ENCODE measurements at regions not wholly inside any gene's neighbourhood (a gene's known extent, or its start where the extent isn't known, plus 50 kb on each side); places are given as distances from the start of the nearest gene placed in this dataset.

DNA sequence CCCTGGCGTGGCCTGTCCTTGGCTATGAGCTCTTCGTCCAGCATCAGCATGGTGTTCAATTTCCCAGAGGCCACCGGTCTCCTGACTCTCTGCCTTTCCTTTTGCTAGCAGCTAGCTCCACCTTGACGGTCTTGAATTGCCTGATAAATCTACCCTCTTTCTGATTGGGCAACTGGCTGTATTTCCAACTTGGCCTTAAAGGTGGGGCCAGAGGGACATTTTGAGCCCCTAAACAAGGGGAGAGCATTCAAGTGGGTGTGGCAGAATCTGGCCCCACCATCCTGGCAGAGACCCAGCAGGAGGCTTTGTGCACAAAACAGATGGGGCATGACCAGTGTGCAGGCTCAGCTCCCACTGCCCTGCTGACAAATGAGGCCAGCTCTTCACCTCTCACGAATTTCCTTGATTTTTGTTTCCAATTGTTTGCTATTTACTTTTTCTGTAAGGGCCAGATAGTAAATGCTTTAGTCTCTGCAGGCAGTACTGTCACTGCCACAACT, 148.9 kb upstream of the VSTM2B start:
- no peak overlapping the region for H3K4me3 ChIP-seq
- intact Hi-C loops (cut with DNase I), result no loop called here
- no peak for ATAC-seq
- H3K27me3 ChIP-seq, result peaks cover 6% of the 10 kb centered on the region
- no peak overlapping the region for H3K27ac ChIP-seq
- no peaks in the 10 kb centered on the region for H3K9me3 ChIP-seq
- H3K4me1 ChIP-seq, result no peaks in the 10 kb centered on the region
- H3K36me3 ChIP-seq, result no peaks in the 10 kb centered on the region
- TF ChIP-seq, protein P1, sequence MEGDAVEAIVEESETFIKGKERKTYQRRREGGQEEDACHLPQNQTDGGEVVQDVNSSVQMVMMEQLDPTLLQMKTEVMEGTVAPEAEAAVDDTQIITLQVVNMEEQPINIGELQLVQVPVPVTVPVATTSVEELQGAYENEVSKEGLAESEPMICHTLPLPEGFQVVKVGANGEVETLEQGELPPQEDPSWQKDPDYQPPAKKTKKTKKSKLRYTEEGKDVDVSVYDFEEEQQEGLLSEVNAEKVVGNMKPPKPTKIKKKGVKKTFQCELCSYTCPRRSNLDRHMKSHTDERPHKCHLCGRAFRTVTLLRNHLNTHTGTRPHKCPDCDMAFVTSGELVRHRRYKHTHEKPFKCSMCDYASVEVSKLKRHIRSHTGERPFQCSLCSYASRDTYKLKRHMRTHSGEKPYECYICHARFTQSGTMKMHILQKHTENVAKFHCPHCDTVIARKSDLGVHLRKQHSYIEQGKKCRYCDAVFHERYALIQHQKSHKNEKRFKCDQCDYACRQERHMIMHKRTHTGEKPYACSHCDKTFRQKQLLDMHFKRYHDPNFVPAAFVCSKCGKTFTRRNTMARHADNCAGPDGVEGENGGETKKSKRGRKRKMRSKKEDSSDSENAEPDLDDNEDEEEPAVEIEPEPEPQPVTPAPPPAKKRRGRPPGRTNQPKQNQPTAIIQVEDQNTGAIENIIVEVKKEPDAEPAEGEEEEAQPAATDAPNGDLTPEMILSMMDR (IDR thresholded peaks at IDR 0.05), result no peak
- DNase-seq, result no peak

DNA sequence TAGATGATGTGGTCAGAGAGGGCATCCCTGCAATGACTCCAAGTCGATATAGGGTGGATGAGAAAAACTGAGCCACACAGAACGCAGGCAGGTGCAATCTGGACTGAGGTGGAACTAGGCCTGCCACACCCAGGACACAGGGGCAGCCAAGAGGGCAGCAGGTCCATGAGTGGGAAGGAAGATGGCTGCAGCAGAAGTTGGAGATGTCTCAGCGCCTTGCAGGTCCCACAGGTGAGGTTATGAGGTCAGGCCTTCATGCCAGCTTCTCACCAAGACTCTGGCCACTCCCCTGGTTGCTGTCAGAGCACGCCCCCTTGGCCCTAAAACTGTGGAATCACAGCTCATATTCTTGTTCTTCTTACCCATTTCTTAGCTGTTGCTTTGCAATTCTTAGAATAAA, 147.7 kb upstream of the VSTM2B start:
- intact Hi-C loops (cut with DNase I), result no loop called here
- no peaks in the 10 kb centered on the region for H3K4me1 ChIP-seq
- peaks cover 6% of the 10 kb centered on the region for H3K27me3 ChIP-seq
- no peak for ATAC-seq
- TF ChIP-seq, protein P1 (IDR thresholded peaks at IDR 0.05), result no peak
- no peak overlapping the region for H3K4me3 ChIP-seq
- H3K9me3 ChIP-seq, result no peaks in the 10 kb centered on the region
- no peak overlapping the region for H3K27ac ChIP-seq
- no peaks in the 10 kb centered on the region for H3K36me3 ChIP-seq
- no peak for DNase-seq

DNA sequence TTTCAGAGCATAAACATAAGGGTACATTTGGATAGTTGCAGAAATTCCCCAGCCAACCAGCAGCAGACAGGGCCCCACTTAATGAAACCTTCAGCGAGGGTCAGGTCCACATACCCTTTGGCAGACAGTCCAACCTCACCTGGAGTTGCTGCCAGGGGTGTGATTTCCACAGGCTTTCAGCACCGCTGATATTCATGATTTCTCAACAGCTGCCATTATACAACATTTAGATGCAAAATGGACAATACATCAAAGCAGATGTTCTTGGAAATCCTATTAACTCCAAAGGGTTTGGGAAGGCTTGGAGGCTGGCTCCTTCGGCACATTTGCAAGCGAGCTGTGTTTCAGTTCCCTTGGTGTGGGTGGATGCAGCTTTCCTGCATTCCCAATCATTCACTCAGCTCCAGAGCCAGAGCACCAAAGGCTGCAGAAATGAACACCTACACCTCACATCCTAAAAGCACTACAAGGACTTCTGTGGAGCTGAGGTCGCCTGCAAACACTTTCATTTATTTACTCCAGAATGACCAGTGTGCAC, 147.2 kb upstream of the VSTM2B start:
- no peaks in the 10 kb centered on the region for H3K4me1 ChIP-seq
- H3K36me3 ChIP-seq, result no peaks in the 10 kb centered on the region
- H3K27me3 ChIP-seq, result peaks cover 6% of the 10 kb centered on the region
- TF ChIP-seq, protein P1 (IDR thresholded peaks at IDR 0.05), result no peak
- H3K27ac ChIP-seq, result no peak overlapping the region
- no peak overlapping the region for H3K4me3 ChIP-seq
- no peak for DNase-seq
- intact Hi-C loops (cut with DNase I), result no loop called here
- no peaks in the 10 kb centered on the region for H3K9me3 ChIP-seq
- ATAC-seq, result no peak

DNA sequence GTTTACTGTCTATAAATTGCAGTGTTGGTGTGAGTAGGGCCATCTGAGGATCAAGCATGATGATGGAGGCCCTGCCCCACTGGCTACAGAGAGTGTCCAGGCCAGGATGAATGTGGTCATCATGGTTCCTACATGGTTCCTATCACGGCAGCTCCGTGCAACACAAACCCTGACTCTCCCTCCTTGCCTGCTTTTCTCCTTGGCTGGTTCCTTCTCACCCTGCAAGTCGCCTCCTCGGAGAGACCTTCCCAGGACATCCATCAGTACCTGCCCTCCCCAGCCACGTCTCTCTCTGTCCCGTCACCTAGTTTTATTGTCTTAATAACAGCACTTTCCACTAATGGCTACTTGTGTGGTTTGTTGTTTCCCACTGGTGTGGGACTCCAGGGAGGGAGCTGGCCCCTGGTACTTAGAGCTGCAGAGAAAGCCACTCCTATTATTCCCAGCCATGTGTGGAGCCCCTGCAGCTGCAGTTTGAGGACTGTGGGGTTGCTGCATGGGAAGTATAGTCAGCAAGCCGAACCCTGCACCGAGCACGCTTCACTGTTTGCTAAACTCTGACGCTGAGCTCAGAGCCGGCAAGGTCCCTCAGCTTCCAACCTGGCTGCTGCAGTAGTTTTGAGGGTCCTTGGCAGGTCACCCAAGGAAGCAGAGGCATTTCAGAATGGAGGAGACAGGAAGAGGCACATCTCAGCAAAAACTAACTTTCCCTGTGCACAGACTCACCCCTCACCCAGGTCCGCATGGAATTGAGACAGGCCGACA, 146.4 kb upstream of the VSTM2B start:
- no peak for DNase-seq
- no peak for ATAC-seq
- no peaks in the 10 kb centered on the region for H3K36me3 ChIP-seq
- H3K4me1 ChIP-seq, result no peaks in the 10 kb centered on the region
- no peak overlapping the region for H3K27ac ChIP-seq
- TF ChIP-seq, protein P1 (IDR thresholded peaks at IDR 0.05), result no peak
- intact Hi-C loops (cut with DNase I), result no loop called here
- H3K9me3 ChIP-seq, result no peaks in the 10 kb centered on the region
- H3K27me3 ChIP-seq, result peaks cover 6% of the 10 kb centered on the region
- H3K4me3 ChIP-seq, result no peak overlapping the region

DNA sequence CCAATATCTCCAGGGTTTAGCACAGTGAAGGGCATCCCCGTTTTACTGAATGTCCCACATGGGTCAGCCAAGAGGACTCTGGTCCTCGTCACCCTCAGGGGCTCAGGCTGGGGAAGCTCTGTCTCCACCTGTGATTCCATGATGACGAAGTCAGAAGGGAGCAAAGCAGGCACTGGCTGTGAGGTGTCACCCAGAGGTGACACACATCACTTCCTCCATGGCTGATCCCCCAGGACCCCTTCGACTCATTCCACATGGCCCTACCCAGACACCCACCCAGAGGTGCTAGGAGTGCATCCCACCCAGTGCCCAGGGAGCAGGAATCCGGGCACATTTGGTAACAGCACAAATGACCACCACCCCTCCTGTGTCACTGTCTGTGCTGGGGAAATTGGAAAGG, 145.2 kb upstream of the VSTM2B start:
- H3K9me3 ChIP-seq, result no peaks in the 10 kb centered on the region
- no peaks in the 10 kb centered on the region for H3K36me3 ChIP-seq
- H3K27me3 ChIP-seq, result peaks cover 6% of the 10 kb centered on the region
- no peak overlapping the region for H3K4me3 ChIP-seq
- no peak overlapping the region for H3K27ac ChIP-seq
- intact Hi-C loops (cut with DNase I), result no loop called here
- ATAC-seq, result no peak
- H3K4me1 ChIP-seq, result no peaks in the 10 kb centered on the region
- TF ChIP-seq, protein P1 (IDR thresholded peaks at IDR 0.05), result no peak
- no peak for DNase-seq
